ENCODE measurements at regions not wholly inside any gene's neighbourhood (a gene's known extent, or its start where the extent isn't known, plus 50 kb on each side); places are given as distances from the start of the nearest gene placed in this dataset.
A peak's percentile ranks its signal among the peaks of the same experiment; 100 is the strongest.

GRCh38 chr1:82597649-82598048 lies 796.9 kb downstream of the ADGRL2 start:
- ATAC-seq (no peak), DNase-seq (peak in 2 of 4 donors; percentile 51 to 71)
- no peak for TF ChIP-seq CTCF (IDR thresholded peaks at IDR 0.05)

GRCh38 chr1:82597141-82597540 lies 796.4 kb downstream of the ADGRL2 start:
- H3K9me3 ChIP-seq, result no peaks in the 10 kb centered on the region
- no peak for DNase-seq
- no peaks in the 10 kb centered on the region for H3K36me3 ChIP-seq
- H3K27me3 ChIP-seq, result no peaks in the 10 kb centered on the region
- ATAC-seq, result no peak
- intact Hi-C loops (cut with DNase I), result no loop called here
- no peak overlapping the region for H3K4me3 ChIP-seq
- H3K4me1 ChIP-seq, result no peaks in the 10 kb centered on the region
- no peak for TF ChIP-seq CTCF (IDR thresholded peaks at IDR 0.05)
- H3K27ac ChIP-seq, result no peak overlapping the region

More at GRCh38 chr1:82597649-82598048, 796.9 kb downstream of the ADGRL2 start:
- Histone ChIP-seq H3K36me3 (no peaks in the 10 kb centered on the region), H3K27me3 (no peaks in the 10 kb centered on the region), H3K4me3 (no peak overlapping the region), H3K9me3 (no peaks in the 10 kb centered on the region), H3K4me1 (no peaks in the 10 kb centered on the region), H3K27ac (no peak overlapping the region)
- intact Hi-C loops (cut with DNase I), result no loop called here

- no peaks in the 10 kb centered on the region for H3K27me3 ChIP-seq
- ATAC-seq (no peak), DNase-seq (no peak)
- intact Hi-C loops (cut with DNase I), result no loop called here
- H3K4me3 ChIP-seq, result no peak overlapping the region
- H3K36me3 ChIP-seq, result no peaks in the 10 kb centered on the region
- H3K27ac ChIP-seq, result no peak overlapping the region
- no peaks in the 10 kb centered on the region for H3K4me1 ChIP-seq
- TF ChIP-seq CTCF (IDR thresholded peaks at IDR 0.05), result no peak
- no peaks in the 10 kb centered on the region for H3K9me3 ChIP-seq
Observed at GRCh38 chr1:82593561-82593960, 792.8 kb downstream of the ADGRL2 start.

- ATAC-seq, result no peak
- peaks cover 0 to 4% of the 10 kb centered on the region in 2 donors for H3K9me3 ChIP-seq
Observed at GRCh38 chr1:82589588-82589987, 788.9 kb downstream of the ADGRL2 start.

GRCh38 chr1:82587371-82587770 lies 786.6 kb downstream of the ADGRL2 start:
- no peak for ATAC-seq

More at GRCh38 chr1:82589588-82589987, 788.9 kb downstream of the ADGRL2 start:
- no peak overlapping the region for H3K4me3 ChIP-seq
- DNase-seq, result no peak
- H3K4me1 ChIP-seq, result no peaks in the 10 kb centered on the region
- intact Hi-C loops (cut with DNase I), result no loop called here
- no peak for TF ChIP-seq CTCF (IDR thresholded peaks at IDR 0.05)
- no peaks in the 10 kb centered on the region for H3K36me3 ChIP-seq
- no peaks in the 10 kb centered on the region for H3K27me3 ChIP-seq
- no peak overlapping the region for H3K27ac ChIP-seq

More at GRCh38 chr1:82587371-82587770, 786.6 kb downstream of the ADGRL2 start:
- Histone ChIP-seq H3K27me3 (no peaks in the 10 kb centered on the region), H3K4me1 (no peaks in the 10 kb centered on the region), H3K27ac (no peak overlapping the region), H3K4me3 (no peak overlapping the region), H3K36me3 (no peaks in the 10 kb centered on the region), H3K9me3 (peaks cover 0 to 4% of the 10 kb centered on the region in 2 donors)
- intact Hi-C loops (cut with DNase I), result no loop called here
- no peak for TF ChIP-seq CTCF (IDR thresholded peaks at IDR 0.05)
- no peak for DNase-seq

Data from left lung (tissue), 4 donors.